GM18499 (cell line): ENCODE measurements at regions not wholly inside any gene's neighbourhood (a gene's known extent, or its start where the extent isn't known, plus 50 kb on each side); places are given as distances from the start of the nearest gene placed in this dataset.

Source experiments
- ATAC-seq: cut with Tn5 transposase; IDR thresholded peaks from one replicate; pipeline ENCODE4 v1.9.1; 2021; ENCODE audit warnings: moderate number of reproducible peaks; ENCODE audit not compliant: insufficient read depth, unreplicated experiment

DNA sequence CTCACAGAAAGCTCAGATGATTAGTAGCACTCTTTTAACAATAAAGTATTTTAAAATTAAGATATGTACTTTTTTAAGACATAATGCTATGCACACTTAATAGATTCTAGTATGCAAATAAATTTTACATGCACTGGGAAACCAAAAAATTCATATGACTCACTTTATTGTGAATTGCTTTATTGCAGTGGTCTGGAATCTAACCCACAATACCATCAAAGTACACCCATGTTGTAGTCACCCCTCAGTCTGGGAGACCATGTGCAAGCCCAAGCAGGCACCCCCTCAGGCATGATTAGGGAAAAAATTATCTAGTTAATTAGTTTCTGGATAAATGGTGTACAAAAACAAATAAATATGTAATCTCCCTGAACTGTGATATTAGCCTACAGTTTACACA lies 649.0 kb upstream of the HS6ST1 start:
- ATAC-seq, result no peak

DNA sequence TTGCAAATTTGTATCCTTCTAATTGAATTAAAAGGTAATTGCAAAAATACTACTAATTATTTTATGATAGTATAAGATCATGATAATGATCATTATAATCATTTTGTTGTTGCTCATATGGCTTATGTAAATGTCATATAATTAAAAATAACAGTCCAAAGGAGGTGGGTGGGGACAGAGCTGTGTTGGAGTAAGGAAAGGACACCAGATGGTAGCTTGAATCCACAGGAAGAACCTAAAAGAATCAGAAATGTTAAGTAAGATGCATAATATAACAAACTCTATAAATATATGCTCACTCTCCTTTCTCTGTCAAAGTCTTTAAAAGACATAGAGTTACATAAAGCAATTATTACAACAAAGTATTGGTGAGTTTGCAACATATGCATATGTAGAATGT lies 650.7 kb upstream of the HS6ST1 start:
- ATAC-seq, result no peak

DNA sequence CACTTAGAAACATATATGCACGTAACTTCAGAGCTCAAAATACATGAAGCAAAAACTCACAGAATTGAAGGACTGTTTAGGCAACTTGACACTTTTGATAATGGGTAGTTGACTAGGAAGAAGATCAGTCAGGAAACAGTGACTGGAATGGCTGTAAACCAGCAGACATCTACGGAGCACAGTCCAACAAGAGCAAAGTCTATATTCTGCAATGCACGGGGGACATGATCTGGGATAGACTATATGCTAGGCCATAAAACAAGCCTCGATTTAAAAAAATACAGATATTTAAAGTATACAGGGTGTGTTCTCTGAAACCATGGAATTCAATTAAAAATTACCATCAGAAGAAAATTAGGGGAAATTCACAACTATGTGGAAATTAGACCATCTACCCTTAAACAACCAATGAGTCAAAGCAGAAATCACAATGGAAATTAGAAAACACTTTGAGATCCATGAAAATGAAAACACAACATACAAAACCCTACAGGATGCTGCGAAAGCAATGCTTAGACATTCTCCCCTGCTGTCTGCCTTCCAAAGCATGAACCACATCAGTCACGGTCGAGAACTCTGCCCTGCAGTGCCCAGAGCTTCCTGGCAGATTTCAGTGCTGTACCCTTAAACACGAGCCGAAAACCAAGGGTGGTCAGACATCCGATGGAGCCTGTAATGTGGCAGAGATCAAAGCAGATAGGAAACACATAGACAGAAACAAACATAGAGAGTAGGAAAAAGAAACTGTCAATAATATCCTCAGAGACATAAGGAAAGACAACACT lies 651.9 kb upstream of the HS6ST1 start:
- no peak for ATAC-seq

DNA sequence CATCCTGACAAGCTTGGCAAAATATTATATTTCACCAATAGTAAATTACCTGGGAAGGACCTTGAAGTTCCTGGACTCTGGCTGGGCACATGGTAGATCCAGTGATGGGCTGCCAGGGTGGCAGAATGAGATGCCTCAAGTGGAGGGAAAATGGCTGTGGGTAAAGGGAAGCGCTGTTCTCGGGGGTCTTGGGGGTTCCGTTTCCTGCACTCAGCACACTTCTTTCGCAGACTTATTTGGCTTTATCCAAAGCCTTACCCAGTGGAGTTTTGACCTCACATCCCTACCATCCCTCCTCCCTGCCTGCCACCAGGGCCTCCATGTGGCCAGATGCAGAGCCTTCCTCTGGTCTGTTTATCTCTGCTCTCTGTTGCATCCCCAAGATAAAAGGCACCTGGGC lies 654.9 kb upstream of the HS6ST1 start:
- no peak for ATAC-seq

DNA sequence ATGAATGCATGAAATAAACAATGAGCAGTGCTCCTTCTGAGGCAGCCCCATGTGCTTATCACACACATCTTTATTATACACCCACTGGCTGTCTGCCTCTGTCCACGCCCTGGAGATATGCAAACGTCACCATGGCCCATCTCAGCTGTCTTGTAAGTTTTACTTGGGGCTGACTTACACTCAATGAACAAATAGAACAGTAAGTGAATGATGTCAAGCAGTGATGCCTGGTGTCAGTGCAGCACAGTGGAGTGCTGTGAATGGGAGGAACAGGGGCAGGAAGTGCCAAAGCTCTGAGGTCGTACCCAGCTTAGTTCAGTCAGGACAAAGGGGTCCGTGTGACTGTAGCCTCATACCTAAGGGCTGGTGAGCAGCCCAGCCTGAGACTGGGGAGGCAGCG lies 659.5 kb upstream of the HS6ST1 start:
- no peak for ATAC-seq

DNA sequence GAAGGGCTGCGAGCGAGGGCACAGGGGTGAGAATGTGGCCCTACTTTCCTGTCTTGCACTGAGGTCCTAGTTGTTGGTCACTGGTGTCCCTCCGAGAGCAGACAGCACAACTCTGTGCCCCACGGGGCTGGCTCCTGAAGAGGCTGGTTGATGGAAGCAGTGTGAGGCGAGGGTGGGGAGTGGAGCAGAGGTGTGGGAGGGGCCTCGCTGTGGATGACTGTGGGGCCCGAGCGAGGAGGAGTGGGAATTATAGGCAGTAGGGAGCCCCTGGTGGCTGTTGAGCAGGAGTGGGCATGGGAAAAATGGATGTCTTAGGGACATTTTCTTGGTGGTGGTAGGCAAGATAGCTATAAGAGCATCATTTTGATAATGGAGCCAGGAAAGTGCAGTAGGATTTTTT lies 660.5 kb upstream of the HS6ST1 start:
- no peak for ATAC-seq

DNA sequence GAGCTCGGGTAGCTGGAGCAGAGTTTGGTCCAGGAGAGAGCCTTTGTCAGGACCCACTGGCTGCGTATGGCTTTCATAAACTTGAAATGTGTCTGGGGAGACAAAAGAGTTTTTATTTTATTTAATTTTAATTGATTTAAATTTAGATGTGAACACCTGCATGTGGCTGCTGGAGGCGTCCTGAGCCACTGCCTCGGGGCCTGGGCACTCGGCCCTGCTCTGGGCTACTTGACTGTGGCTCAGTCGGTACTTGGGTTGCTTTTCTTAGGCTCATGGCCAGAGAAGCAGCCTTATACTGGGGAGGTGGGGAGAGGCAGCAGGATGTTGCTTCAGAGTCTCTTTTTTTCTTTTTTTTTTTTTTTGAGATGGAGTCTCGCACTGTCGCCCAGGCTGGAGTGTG lies 661.8 kb upstream of the HS6ST1 start:
- no peak for ATAC-seq

GRCh38 chr2:128981353-128981752 lies 662.7 kb upstream of the HS6ST1 start:
- ATAC-seq, result no peak

GRCh38 chr2:128982001-128982400 lies 663.3 kb upstream of the HS6ST1 start:
- no peak for ATAC-seq

DNA sequence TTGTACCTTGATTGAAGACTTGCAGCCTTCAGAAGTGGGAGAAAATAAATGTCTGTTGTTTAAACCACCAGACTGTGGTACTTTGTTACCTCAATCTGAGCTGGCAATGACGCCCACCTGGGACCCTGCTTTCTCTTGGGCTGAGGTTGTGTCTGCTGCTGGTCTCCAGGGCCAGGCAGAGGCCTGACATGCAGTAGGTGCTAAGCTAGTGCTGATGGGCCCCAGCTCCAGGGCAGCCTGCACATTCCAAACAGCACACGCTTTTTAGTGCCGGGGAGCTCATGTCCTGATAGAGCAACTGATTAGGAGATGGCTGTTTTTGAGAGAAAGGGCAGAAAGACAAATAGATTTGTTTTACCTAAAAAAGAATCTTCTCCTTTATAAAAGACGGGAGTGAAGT lies 664.0 kb upstream of the HS6ST1 start:
- ATAC-seq, result no peak

- ATAC-seq, result no peak
Measured at GRCh38 chr2:128983094-128983493, 664.4 kb upstream of the HS6ST1 start.

DNA sequence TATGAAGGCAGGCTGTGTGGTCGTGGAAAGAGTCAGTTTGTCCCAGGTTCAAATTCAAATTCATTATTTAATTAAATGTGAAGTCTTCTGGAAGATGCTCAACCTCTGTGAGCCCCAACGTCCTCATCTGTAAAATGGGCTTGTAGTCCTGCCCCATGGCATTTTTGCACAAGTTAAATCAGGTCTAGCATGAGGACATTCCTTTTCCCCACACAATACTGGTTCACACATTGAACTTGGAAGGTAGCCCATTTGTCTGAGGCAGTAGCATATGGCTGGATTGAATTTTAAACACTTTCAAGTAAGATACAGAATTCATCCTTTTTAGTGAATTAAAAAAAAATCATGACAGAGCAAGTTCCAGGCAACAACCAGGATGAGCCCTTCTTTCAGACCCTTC lies 665.4 kb upstream of the HS6ST1 start:
- ATAC-seq, result no peak

- ATAC-seq, result no peak
Measured at GRCh38 chr2:128984855-128985254, 666.2 kb upstream of the HS6ST1 start.

DNA sequence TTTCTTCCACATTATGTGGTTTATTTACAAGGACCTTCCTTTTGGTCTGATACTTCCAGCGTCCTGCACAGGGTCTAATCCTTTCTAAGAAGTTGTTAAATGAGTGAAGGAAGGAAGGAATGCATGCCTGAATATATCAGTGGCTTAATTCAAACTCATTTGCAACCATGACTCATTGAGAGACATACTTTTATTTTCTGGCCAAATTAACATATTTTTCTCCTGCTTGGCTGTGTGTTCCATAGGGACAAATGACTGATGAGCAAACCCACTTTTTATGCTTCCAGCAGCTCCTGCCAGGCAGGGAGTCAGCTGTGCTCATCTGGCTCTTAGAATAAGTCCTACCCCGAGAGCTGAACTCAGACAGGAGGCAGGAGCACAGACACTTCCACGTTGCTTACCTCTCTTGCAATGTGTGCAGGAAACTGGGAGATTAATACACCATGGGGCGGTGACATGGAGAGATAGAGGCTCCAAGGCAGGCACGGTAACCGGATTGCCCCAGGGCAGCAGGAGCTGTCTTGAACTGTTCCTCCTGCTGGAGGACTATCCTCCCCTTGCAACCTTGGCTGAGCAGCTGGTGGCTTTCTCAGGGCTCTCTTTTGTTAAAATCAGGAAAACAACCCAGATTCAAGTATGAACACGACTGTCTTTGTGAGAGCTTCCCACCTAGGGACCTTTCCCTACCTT lies 667.5 kb upstream of the HS6ST1 start:
- ATAC-seq, result no peak

GRCh38 chr2:128986867-128987268 lies 668.2 kb upstream of the HS6ST1 start:
- ATAC-seq, result no peak

GRCh38 chr2:128988326-128988725 lies 669.7 kb upstream of the HS6ST1 start:
- no peak for ATAC-seq

GRCh38 chr2:128988967-128989366 lies 670.3 kb upstream of the HS6ST1 start:
- ATAC-seq, result no peak

DNA sequence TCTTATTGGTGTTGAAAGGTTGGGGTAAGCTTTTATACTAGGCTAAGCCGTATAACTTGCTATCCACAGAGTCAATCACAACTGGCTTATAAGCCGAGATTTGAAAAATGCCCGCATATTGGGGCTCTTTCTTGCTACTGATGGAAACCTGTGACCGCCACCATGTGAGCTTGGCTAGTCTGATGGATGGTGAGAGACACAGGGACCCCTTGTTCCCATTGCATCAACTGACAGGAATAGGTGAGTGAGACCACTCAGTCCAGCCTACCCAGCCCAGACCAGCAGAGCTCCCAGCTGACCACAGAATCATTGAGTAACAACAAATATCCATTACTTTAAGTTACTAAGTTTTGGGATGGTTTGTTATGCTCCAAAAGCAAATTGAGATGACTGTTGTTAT lies 676.4 kb upstream of the HS6ST1 start:
- ATAC-seq, result no peak

DNA sequence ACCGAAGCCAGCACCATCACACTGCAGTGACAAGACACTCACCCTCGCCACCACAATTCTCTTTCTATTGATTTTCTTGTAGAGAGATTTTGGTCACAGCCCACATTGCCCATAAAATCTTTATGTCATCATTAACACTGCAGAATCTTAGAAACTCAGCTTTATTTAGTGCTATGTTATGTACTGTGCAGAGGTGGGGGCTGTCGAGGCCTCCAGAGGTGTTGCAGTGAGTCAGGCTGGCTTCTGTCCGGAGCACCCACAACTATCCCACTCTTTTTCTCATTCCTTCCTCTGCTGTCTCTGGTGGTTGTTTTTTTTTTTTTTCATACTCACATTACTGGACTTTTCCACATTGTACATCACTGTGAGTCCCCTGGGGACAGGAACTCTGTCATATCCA lies 677.4 kb upstream of the HS6ST1 start:
- ATAC-seq, result no peak

DNA sequence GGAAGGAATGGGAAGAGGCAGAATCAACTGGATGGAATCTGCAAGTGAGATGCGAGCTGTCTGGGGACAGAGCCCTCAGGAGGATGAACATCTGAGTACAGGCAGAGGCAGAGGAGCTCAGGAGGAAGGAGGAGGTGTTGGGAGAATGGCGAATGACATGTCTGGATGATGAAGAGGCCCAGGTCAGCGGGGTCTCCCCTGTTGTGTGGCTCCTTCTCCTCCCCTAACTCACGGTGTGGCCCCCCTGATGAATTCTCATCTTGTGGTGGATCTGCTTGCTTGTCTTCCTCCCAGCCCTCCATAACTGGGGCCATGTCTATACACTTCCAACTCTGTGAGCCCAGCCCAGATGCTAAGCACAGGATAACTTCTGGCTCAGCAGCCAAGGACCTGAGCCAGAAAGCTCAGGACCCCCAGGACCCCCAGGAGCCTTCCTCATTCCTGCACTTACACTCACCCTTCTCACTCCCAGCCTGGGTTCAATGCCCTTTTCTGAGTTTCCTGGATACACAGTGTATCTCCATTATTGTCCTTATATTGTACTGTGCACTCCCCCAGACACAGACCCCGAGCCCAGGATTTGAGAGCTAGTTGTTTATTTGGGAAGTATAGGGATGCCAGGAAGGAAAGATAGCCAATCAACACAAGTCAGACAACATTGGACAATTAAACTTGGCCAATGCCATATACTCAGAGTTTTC lies 678.6 kb upstream of the HS6ST1 start:
- no peak for ATAC-seq

GRCh38 chr2:129001926-129002325 lies 683.3 kb upstream of the HS6ST1 start:
- no peak for ATAC-seq
